ENCODE measurements at regions not wholly inside any gene's neighbourhood (a gene's known extent, or its start where the extent isn't known, plus 50 kb on each side); places are given as distances from the start of the nearest gene placed in this dataset.

- no peak for TF ChIP-seq POLR2A (IDR thresholded peaks at IDR 0.05)
- TF ChIP-seq CTCF (IDR thresholded peaks at IDR 0.05): no peak
- no peak for TF ChIP-seq POLR2AphosphoS5 (IDR thresholded peaks at IDR 0.05)
These were observed 94.6 kb upstream of the CASK start for GRCh38 chrX:42017971-42018370.
